ENCODE measurements at regions not wholly inside any gene's neighbourhood (a gene's known extent, or its start where the extent isn't known, plus 50 kb on each side); places are given as distances from the start of the nearest gene placed in this dataset.
"Not testable (repeated sequence)": the region's sequence is repeated elsewhere in the genome, so short reads cannot be mapped to it uniquely, and the experiment has no call there.

GRCh38 chr2:87511195-87511778, 236.6 kb upstream of the PLGLB2 start:
- H3K9me3 Mint-ChIP-seq, DNase-seq, H3K27me3 Mint-ChIP-seq: not testable (repeated sequence)
- Mint-ChIP-seq H3K4me1 (peaks cover 18% of the 10 kb centered on the region), H3K27ac (peak overlapping the region in 1 of 2 donors; percentile 65), H3K4me3 (peak overlapping the region; percentile 31 to 44)
- ATAC-seq = peak; percentile 68

GRCh38 chr2:87512864-87513530, 234.9 kb upstream of the PLGLB2 start:
- not testable (repeated sequence) for H3K27me3 Mint-ChIP-seq, H3K9me3 Mint-ChIP-seq, ATAC-seq, DNase-seq
- Mint-ChIP-seq H3K27ac (peak overlapping the region in 1 of 2 donors; percentile 67), H3K4me1 (peaks cover 31% of the 10 kb centered on the region), H3K4me3 (peak overlapping the region in 1 of 2 donors; percentile 10)

GRCh38 chr2:87514034-87514433, 233.9 kb upstream of the PLGLB2 start:
- H3K4me3 Mint-ChIP-seq = not testable (repeated sequence)

GRCh38 chr2:87514515-87514914, 233.4 kb upstream of the PLGLB2 start:
- H3K4me3 Mint-ChIP-seq, H3K27ac Mint-ChIP-seq, H3K9me3 Mint-ChIP-seq, DNase-seq, H3K27me3 Mint-ChIP-seq, ATAC-seq: not testable (repeated sequence)
- H3K4me1 Mint-ChIP-seq = peaks cover 32% of the 10 kb centered on the region

More at GRCh38 chr2:87514034-87514433, 233.9 kb upstream of the PLGLB2 start:
- ATAC-seq, DNase-seq, H3K9me3 Mint-ChIP-seq, H3K27me3 Mint-ChIP-seq, H3K27ac Mint-ChIP-seq: not testable (repeated sequence)
- H3K4me1 Mint-ChIP-seq = peaks cover 30% of the 10 kb centered on the region

GRCh38 chr2:87515226-87515625, 232.7 kb upstream of the PLGLB2 start:
- not testable (repeated sequence) for H3K9me3 Mint-ChIP-seq, ATAC-seq, DNase-seq, H3K27me3 Mint-ChIP-seq
- Mint-ChIP-seq H3K4me3 (peak overlapping the region; percentile 72 to 77), H3K4me1 (peaks cover 35% of the 10 kb centered on the region), H3K27ac (peak overlapping the region; percentile 91 to 95)

- not testable (repeated sequence) for H3K27me3 Mint-ChIP-seq
Observed at GRCh38 chr2:87515875-87516274, 232.0 kb upstream of the PLGLB2 start.

GRCh38 chr2:87516369-87516967, 231.4 kb upstream of the PLGLB2 start:
- Mint-ChIP-seq H3K27ac (peak overlapping the region in 1 of 2 donors; percentile 7), H3K4me1 (peaks cover 40% of the 10 kb centered on the region)
- not testable (repeated sequence) for H3K9me3 Mint-ChIP-seq, H3K4me3 Mint-ChIP-seq, DNase-seq, H3K27me3 Mint-ChIP-seq, ATAC-seq

More at GRCh38 chr2:87515875-87516274, 232.0 kb upstream of the PLGLB2 start:
- DNase-seq, H3K9me3 Mint-ChIP-seq, H3K27ac Mint-ChIP-seq, ATAC-seq, H3K4me3 Mint-ChIP-seq: not testable (repeated sequence)
- peaks cover 35% of the 10 kb centered on the region for H3K4me1 Mint-ChIP-seq

- not testable (repeated sequence) for H3K27me3 Mint-ChIP-seq, H3K4me3 Mint-ChIP-seq, DNase-seq, H3K9me3 Mint-ChIP-seq
- H3K27ac Mint-ChIP-seq = peak overlapping the region in 1 of 2 donors; percentile 78
- H3K4me1 Mint-ChIP-seq = peaks cover 49% of the 10 kb centered on the region
- ATAC-seq = peak; percentile 18
Observed at GRCh38 chr2:87517438-87517837, 230.4 kb upstream of the PLGLB2 start.

GRCh38 chr2:87518066-87518465, 229.8 kb upstream of the PLGLB2 start:
- H3K9me3 Mint-ChIP-seq, DNase-seq, ATAC-seq, H3K27me3 Mint-ChIP-seq: not testable (repeated sequence)
- Mint-ChIP-seq H3K4me3 (peak overlapping the region; percentile 15 to 28), H3K27ac (peak overlapping the region; percentile 7 to 24), H3K4me1 (peaks cover 53% of the 10 kb centered on the region)

GRCh38 chr2:87518547-87518946, 229.3 kb upstream of the PLGLB2 start:
- H3K27ac Mint-ChIP-seq = peak overlapping the region in 1 of 2 donors; percentile 7
- not testable (repeated sequence) for H3K9me3 Mint-ChIP-seq, H3K27me3 Mint-ChIP-seq, DNase-seq, ATAC-seq
- peak overlapping the region; percentile 15 to 28 for H3K4me3 Mint-ChIP-seq
- H3K4me1 Mint-ChIP-seq = peaks cover 55% of the 10 kb centered on the region

- not testable (repeated sequence) for H3K27me3 Mint-ChIP-seq, H3K27ac Mint-ChIP-seq, H3K9me3 Mint-ChIP-seq, H3K4me3 Mint-ChIP-seq, ATAC-seq, DNase-seq
- H3K4me1 Mint-ChIP-seq = peaks cover 55% of the 10 kb centered on the region
Observed at GRCh38 chr2:87519158-87520011, 228.5 kb upstream of the PLGLB2 start.

- Mint-ChIP-seq H3K4me1 (peaks cover 48% of the 10 kb centered on the region), H3K27ac (peak overlapping the region in 1 of 2 donors; percentile 82), H3K4me3 (peak overlapping the region; percentile 42 to 69)
- peak; percentile 71 for ATAC-seq
- H3K27me3 Mint-ChIP-seq, H3K9me3 Mint-ChIP-seq: not testable (repeated sequence)
- peak; percentile 36 to 45 for DNase-seq
Observed at GRCh38 chr2:87521057-87521456, 226.8 kb upstream of the PLGLB2 start.

GRCh38 chr2:87521489-87521888, 226.4 kb upstream of the PLGLB2 start:
- H3K27me3 Mint-ChIP-seq, H3K9me3 Mint-ChIP-seq, ATAC-seq, DNase-seq: not testable (repeated sequence)
- Mint-ChIP-seq H3K27ac (peak overlapping the region in 1 of 2 donors; percentile 82), H3K4me1 (peaks cover 47% of the 10 kb centered on the region), H3K4me3 (peak overlapping the region; percentile 42 to 69)

- DNase-seq, H3K27me3 Mint-ChIP-seq, H3K9me3 Mint-ChIP-seq: not testable (repeated sequence)
- Mint-ChIP-seq H3K4me3 (peak overlapping the region in 1 of 2 donors; percentile 35), H3K4me1 (peaks cover 22% of the 10 kb centered on the region), H3K27ac (peak overlapping the region; percentile 57 to 86)
- peak; percentile 73 for ATAC-seq
Observed at GRCh38 chr2:87524619-87525188, 223.2 kb upstream of the PLGLB2 start.

GRCh38 chr2:87525497-87525991, 222.3 kb upstream of the PLGLB2 start:
- H3K27me3 Mint-ChIP-seq = not testable (repeated sequence)
- H3K27ac Mint-ChIP-seq = peak overlapping the region in 1 of 2 donors; percentile 86

More at GRCh38 chr2:87525497-87525991, 222.3 kb upstream of the PLGLB2 start:
- peak; percentile 75 for ATAC-seq
- DNase-seq = peak; percentile 53
- H3K9me3 Mint-ChIP-seq, H3K4me3 Mint-ChIP-seq: not testable (repeated sequence)
- H3K4me1 Mint-ChIP-seq = peaks cover 20% of the 10 kb centered on the region
